Osteoblast (primary cell): ENCODE measurements at regions not wholly inside any gene's neighbourhood (a gene's known extent, or its start where the extent isn't known, plus 50 kb on each side); places are given as distances from the start of the nearest gene placed in this dataset.

Experiments
- DNase-seq: peaks from one replicate; pipeline ENCODE4 v3.0.0; 2011; ENCODE audit warnings: low spot score, mixed read lengths; ENCODE audit not compliant: insufficient read length; ENCODE audit errors: missing footprints
- H2AFZ ChIP-seq: 2 replicates; pipeline ENCODE4 v1.6.0; 2011; ENCODE audit warnings: mild to moderate bottlenecking, low read length
- H3K27ac ChIP-seq: 2 replicates; pipeline ENCODE4 v1.5.1; 2011; ENCODE audit warnings: mild to moderate bottlenecking, low read depth, low read length, moderate library complexity
- H3K27me3 ChIP-seq: 2 replicates; pipeline ENCODE4 v1.6.0; 2012; ENCODE audit warnings: mild to moderate bottlenecking, control low read depth, inconsistent platforms, low read length, moderate library complexity; ENCODE audit not compliant: insufficient read depth
- H3K36me3 ChIP-seq: 2 replicates; pipeline ENCODE4 v1.5.1; 2011; ENCODE audit warnings: mild to moderate bottlenecking, low read length, control low read depth, moderate library complexity; ENCODE audit not compliant: insufficient read depth
- H3K4me1 ChIP-seq: 2 replicates; pipeline ENCODE4 v1.5.1; 2011; ENCODE audit warnings: mild to moderate bottlenecking, low read length, control low read depth, moderate library complexity; ENCODE audit not compliant: insufficient read depth
- H3K4me2 ChIP-seq: 2 replicates; pipeline ENCODE4 v1.6.0; 2011; ENCODE audit warnings: mild to moderate bottlenecking, low read length; ENCODE audit not compliant: insufficient read depth
- H3K4me3 ChIP-seq: fragments of 200-600 bp; sonication (generic); 3 replicates; pipeline ENCODE4 v1.5.1; 2012; ENCODE audit warnings: mild to moderate bottlenecking, low read length, inconsistent platforms; ENCODE audit not compliant: insufficient read depth
- H3K79me2 ChIP-seq: 2 replicates; pipeline ENCODE4 v1.6.0; 2012; ENCODE audit warnings: mild to moderate bottlenecking, low read length, control low read depth, inconsistent platforms; ENCODE audit not compliant: insufficient read depth
- H3K9me3 ChIP-seq: 2 replicates; pipeline ENCODE4 v1.5.1; 2011; ENCODE audit warnings: low read depth, low read length, control low read depth
- H4K20me1 ChIP-seq: 2 replicates; pipeline ENCODE4 v1.6.0; 2012; ENCODE audit warnings: mild to moderate bottlenecking, low read length, control low read depth; ENCODE audit not compliant: insufficient read depth
- TF ChIP-seq, protein P1 (sequence below): IDR thresholded peaks from 2 replicates; pipeline ENCODE4 v1.5.1; 2011; ENCODE audit warnings: mild to moderate bottlenecking, low read depth, low read length, moderate library complexity; ENCODE audit errors: extremely low read depth

DNA sequence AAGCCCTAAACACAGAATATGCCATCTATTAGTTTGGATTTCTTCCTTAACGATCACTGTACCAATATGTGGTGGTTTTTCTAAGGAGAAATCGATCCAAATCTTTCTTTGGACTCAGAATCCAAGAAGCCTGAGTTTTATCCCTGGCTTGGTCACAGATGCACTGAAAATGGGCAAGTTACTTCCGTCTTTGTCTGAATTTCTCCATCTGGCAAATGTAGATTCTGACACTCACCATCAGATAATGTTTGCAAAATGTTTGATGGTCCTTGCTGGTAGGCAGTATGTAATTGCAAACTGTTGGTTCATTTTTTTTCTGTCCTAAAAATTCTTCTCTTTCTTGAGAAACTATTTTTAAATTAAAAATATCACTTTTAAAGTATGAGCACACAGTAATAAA, 115.0 kb downstream of the TSEN15 start:
- Histone ChIP-seq H3K9me3 (no peaks in the 10 kb centered on the region), H2AFZ (no peak overlapping the region), H4K20me1 (no peaks in the 10 kb centered on the region), H3K79me2 (no peaks in the 10 kb centered on the region), H3K36me3 (no peaks in the 10 kb centered on the region), H3K4me3 (no peak overlapping the region), H3K27me3 (no peaks in the 10 kb centered on the region), H3K4me1 (peaks cover 16% of the 10 kb centered on the region), H3K4me2 (no peak overlapping the region), H3K27ac (no peak overlapping the region)
- no peak for DNase-seq
- TF ChIP-seq, protein P1, sequence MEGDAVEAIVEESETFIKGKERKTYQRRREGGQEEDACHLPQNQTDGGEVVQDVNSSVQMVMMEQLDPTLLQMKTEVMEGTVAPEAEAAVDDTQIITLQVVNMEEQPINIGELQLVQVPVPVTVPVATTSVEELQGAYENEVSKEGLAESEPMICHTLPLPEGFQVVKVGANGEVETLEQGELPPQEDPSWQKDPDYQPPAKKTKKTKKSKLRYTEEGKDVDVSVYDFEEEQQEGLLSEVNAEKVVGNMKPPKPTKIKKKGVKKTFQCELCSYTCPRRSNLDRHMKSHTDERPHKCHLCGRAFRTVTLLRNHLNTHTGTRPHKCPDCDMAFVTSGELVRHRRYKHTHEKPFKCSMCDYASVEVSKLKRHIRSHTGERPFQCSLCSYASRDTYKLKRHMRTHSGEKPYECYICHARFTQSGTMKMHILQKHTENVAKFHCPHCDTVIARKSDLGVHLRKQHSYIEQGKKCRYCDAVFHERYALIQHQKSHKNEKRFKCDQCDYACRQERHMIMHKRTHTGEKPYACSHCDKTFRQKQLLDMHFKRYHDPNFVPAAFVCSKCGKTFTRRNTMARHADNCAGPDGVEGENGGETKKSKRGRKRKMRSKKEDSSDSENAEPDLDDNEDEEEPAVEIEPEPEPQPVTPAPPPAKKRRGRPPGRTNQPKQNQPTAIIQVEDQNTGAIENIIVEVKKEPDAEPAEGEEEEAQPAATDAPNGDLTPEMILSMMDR = no peak

GRCh38 chr1:184167352-184167751, 115.8 kb downstream of the TSEN15 start:
- no peak for DNase-seq
- Histone ChIP-seq H4K20me1 (no peaks in the 10 kb centered on the region), H3K4me1 (peaks cover 10% of the 10 kb centered on the region), H3K4me2 (no peak overlapping the region), H3K4me3 (no peak overlapping the region), H3K36me3 (no peaks in the 10 kb centered on the region), H3K9me3 (no peaks in the 10 kb centered on the region), H3K27ac (no peak overlapping the region), H3K27me3 (no peaks in the 10 kb centered on the region), H3K79me2 (no peaks in the 10 kb centered on the region), H2AFZ (no peak overlapping the region)
- TF ChIP-seq, protein P1 = no peak

DNA sequence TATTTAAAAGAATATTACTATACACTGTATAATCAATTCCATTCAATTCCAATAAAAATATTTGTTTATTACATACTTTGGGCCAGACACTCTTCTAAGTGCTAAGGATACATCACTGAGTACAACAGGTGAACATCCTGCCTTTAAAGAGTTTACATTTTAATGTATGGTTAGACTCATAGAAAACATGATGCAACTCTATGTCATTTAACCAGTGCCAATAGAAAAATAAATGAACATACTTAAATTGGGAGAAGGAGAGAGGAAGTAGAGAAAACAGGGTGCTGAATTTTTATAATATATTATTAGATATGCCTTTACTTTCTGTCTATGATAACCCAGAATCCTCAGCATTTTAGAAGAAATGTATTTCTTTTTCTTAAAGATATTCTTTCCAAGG, 119.2 kb downstream of the TSEN15 start:
- no peak for DNase-seq
- Histone ChIP-seq H3K4me2 (no peak overlapping the region), H3K27me3 (no peaks in the 10 kb centered on the region), H3K27ac (no peak overlapping the region), H3K4me3 (no peak overlapping the region), H3K4me1 (no peaks in the 10 kb centered on the region), H3K79me2 (no peaks in the 10 kb centered on the region), H4K20me1 (no peaks in the 10 kb centered on the region), H3K9me3 (no peaks in the 10 kb centered on the region), H2AFZ (no peak overlapping the region), H3K36me3 (no peaks in the 10 kb centered on the region)
- TF ChIP-seq, protein P1 = no peak

GRCh38 chr1:184176058-184176457, 124.5 kb downstream of the TSEN15 start:
- TF ChIP-seq, protein P1 = no peak
- Histone ChIP-seq H3K4me2 (no peak overlapping the region), H3K4me1 (no peaks in the 10 kb centered on the region), H3K27me3 (no peaks in the 10 kb centered on the region), H3K9me3 (no peaks in the 10 kb centered on the region), H3K36me3 (no peaks in the 10 kb centered on the region), H3K27ac (no peak overlapping the region), H3K79me2 (no peaks in the 10 kb centered on the region), H4K20me1 (no peaks in the 10 kb centered on the region), H3K4me3 (no peak overlapping the region), H2AFZ (no peak overlapping the region)
- no peak for DNase-seq
